Thoracic aorta (tissue), 2 donors: ENCODE measurements at regions not wholly inside any gene's neighbourhood (a gene's known extent, or its start where the extent isn't known, plus 50 kb on each side); places are given as distances from the start of the nearest gene placed in this dataset.

Source experiments
- ATAC-seq: fragments of 150-250 bp; one replicate; pipeline ENCODE4 v1.8.0; 2017; ENCODE audit warnings: low read depth; ENCODE audit not compliant: insufficient number of reproducible peaks, low FRiP score
- DNase-seq: peaks from one replicate; pipeline ENCODE4 v3.0.0-alpha.2; 2020; ENCODE audit warnings: low spot score
- H3K27ac ChIP-seq, 2 donors: fragments of 200-600 bp; sonication (generic); 1 replicate in 1 of 2; 2 replicates in 1 of 2; pipeline ENCODE4 v1.5.1; 2016; ENCODE audit warnings: mild to moderate bottlenecking in 2 of 2, moderate library complexity in 2 of 2
- H3K27me3 ChIP-seq: fragments of 200-600 bp; sonication (generic); replicated peaks from 2 replicates; pipeline ENCODE4 v1.6.0; 2016; ENCODE audit warnings: mild to moderate bottlenecking; ENCODE audit not compliant: insufficient read depth
- H3K36me3 ChIP-seq: fragments of 200-600 bp; sonication (generic); one replicate; pipeline ENCODE4 v1.5.1; 2016
- H3K4me1 ChIP-seq, 2 donors: fragments of 200-600 bp; sonication (generic); 1 replicate in 1 of 2; 2 replicates in 1 of 2; pipeline versions ENCODE4 v1.5.1 to v1.6.0; 2016; ENCODE audit warnings: low read depth in 2 of 2, mild to moderate bottlenecking in 1 of 2; ENCODE audit not compliant: control insufficient read depth in 1 of 2
- H3K4me3 ChIP-seq: fragments of 200-600 bp; sonication (generic); 2 replicates; pipeline ENCODE4 v1.5.1; 2016; ENCODE audit warnings: mild to moderate bottlenecking
- H3K9me3 ChIP-seq: fragments of 200-600 bp; sonication (generic); 2 replicates; pipeline ENCODE4 v1.5.1; 2016
- TF ChIP-seq, protein P1 (sequence below): fragments of 200-600 bp; sonication (generic); IDR thresholded peaks from one replicate; pipeline ENCODE4 v1.5.1; 2019; ENCODE audit warnings: antibody characterized with exemption

DNA sequence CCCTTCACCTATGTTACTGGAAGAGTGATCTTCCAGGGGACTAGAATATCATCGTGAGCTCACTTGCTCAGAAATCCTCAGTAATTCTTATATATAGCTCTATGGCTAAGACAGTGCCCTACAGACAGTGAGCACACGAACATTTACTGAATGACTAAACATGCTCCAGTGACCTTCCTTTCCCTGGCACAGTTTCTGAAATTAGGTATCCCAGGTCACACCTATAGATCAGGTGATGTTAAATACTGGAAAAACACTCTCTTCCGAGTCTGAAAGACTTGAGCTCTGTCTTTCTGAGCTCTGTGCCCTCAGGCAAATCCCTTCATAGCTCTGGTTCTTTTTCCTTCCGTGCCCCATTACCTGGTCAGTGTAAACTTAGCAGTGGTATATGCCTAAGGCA lies 239.4 kb upstream of the LRIG1 start:
- Histone ChIP-seq H3K4me3 (no peak overlapping the region), H3K27me3 (no peaks in the 10 kb centered on the region), H3K27ac (no peak overlapping the region), H3K36me3 (no peaks in the 10 kb centered on the region), H3K9me3 (no peaks in the 10 kb centered on the region), H3K4me1 (peaks cover 3 to 14% of the 10 kb centered on the region in 2 donors)
- TF ChIP-seq, protein P1, sequence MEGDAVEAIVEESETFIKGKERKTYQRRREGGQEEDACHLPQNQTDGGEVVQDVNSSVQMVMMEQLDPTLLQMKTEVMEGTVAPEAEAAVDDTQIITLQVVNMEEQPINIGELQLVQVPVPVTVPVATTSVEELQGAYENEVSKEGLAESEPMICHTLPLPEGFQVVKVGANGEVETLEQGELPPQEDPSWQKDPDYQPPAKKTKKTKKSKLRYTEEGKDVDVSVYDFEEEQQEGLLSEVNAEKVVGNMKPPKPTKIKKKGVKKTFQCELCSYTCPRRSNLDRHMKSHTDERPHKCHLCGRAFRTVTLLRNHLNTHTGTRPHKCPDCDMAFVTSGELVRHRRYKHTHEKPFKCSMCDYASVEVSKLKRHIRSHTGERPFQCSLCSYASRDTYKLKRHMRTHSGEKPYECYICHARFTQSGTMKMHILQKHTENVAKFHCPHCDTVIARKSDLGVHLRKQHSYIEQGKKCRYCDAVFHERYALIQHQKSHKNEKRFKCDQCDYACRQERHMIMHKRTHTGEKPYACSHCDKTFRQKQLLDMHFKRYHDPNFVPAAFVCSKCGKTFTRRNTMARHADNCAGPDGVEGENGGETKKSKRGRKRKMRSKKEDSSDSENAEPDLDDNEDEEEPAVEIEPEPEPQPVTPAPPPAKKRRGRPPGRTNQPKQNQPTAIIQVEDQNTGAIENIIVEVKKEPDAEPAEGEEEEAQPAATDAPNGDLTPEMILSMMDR, result no peak
- DNase-seq (no peak), ATAC-seq (no peak)

DNA sequence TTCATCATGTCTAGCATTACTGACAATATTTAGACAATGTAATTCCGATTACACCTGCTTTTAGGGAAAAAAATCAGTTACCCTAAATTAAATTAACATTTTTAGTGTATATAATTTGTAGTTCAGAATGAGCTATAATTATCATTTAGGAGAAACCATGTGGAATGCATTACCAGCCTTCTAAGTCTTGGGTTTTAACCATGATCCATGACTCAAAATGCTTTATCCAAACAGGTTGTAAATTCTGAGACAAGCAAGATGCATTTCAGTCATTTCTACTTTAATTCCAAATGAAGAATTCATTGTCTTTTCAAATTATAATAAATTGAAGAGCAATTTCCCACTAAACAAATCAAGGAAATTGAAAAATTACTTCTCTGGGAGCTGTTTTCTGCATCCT lies 243.7 kb upstream of the LRIG1 start:
- H3K4me1 ChIP-seq, result no peaks in the 10 kb centered on the region
- ATAC-seq, result no peak
- H3K27ac ChIP-seq, result no peak overlapping the region
- H3K9me3 ChIP-seq, result no peaks in the 10 kb centered on the region
- TF ChIP-seq, protein P1, result no peak
- H3K27me3 ChIP-seq, result no peaks in the 10 kb centered on the region
- no peak for DNase-seq
- H3K36me3 ChIP-seq, result no peaks in the 10 kb centered on the region
- H3K4me3 ChIP-seq, result no peak overlapping the region

DNA sequence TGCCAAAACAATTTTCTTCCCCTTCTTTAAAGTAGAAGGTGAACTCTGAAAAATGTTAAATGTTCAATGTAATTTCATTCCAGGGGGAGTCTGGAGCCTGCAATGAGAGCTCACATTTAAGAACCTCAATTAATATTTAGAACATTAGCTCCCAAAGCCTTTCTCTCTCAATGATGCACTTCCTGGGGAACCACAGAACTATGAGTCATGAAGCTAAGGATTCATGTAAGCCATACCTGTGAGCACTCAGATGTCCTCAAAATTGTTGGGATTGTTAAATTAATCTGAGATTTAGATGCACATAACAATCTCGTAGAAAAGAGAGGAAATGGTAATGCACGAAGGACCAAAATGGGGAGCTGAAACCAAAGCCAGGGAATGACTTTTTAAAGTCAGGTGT lies 244.2 kb upstream of the LRIG1 start:
- DNase-seq (no peak), ATAC-seq (no peak)
- Histone ChIP-seq H3K4me1 (no peaks in the 10 kb centered on the region), H3K36me3 (no peaks in the 10 kb centered on the region), H3K4me3 (no peak overlapping the region), H3K27ac (no peak overlapping the region), H3K27me3 (no peaks in the 10 kb centered on the region), H3K9me3 (no peaks in the 10 kb centered on the region)
- TF ChIP-seq, protein P1, result no peak

DNA sequence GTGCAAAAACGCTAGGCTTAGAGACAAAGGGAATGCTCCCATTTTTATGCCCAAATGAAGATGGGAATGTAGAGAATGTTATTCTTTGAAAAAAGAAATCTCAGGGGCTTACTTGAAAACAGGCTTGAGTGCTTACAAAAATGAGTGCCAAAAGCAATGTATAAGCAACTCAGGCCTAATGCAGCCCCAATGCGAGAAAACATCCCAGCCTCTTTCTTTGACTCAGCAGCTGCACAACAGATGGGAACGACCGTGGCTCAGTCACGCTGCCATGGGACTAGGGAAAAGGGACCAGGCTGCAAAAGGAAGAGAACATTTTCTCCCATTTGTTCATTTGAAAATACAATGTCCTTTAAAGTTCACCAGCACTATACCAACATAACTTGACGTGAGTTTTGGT lies 246.4 kb upstream of the LRIG1 start:
- TF ChIP-seq, protein P1, result no peak
- Histone ChIP-seq H3K9me3 (no peaks in the 10 kb centered on the region), H3K27me3 (no peaks in the 10 kb centered on the region), H3K36me3 (no peaks in the 10 kb centered on the region), H3K4me3 (no peak overlapping the region), H3K4me1 (no peaks in the 10 kb centered on the region), H3K27ac (no peak overlapping the region)
- DNase-seq (no peak), ATAC-seq (no peak)

DNA sequence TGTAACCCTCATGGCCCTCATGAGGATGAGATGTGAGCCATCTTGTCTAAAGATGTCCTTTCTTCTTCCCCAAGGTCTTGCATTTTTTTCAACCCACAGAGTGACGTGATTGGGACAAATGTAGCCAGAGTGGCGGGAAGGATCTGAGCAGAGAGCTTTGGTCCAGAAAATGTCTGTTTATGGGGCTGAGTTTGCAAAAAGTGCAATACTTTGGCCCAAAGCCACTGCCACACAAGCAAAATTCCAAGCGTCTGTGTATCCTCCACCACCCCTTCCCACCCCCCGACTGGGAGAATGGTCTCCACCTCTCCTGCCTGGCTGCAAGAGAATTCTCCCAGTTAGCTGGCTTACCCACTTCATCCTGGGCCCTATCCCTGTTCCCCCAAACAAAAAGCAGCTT lies 246.9 kb upstream of the LRIG1 start:
- no peak for ATAC-seq
- no peak for DNase-seq
- H3K27ac ChIP-seq, result no peak overlapping the region
- H3K4me1 ChIP-seq, result no peaks in the 10 kb centered on the region
- H3K36me3 ChIP-seq, result no peaks in the 10 kb centered on the region
- no peaks in the 10 kb centered on the region for H3K9me3 ChIP-seq
- H3K27me3 ChIP-seq, result no peaks in the 10 kb centered on the region
- TF ChIP-seq, protein P1, result no peak
- H3K4me3 ChIP-seq, result no peak overlapping the region
